B cell (primary cell): ENCODE measurements at regions not wholly inside any gene's neighbourhood (a gene's known extent, or its start where the extent isn't known, plus 50 kb on each side); places are given as distances from the start of the nearest gene placed in this dataset.

Experiments used
- ATAC-seq: fragments of 200-7000 bp; cut with Tn5 transposase; one replicate; pipeline ENCODE4 v1.10.0; 2021; ENCODE audit warnings: low read depth, mild to moderate bottlenecking, moderate number of reproducible peaks, moderate library complexity
- CTCF ChIA-PET: fragments of 350-600 bp; sonication (Branson Sonifier 250); formaldehyde crosslinking; loops from one replicate; lab custom pipeline; 2021; ENCODE audit warnings: antibody characterized with exemption, inconsistent platforms; lab: Charles Lee
- POLR2A ChIA-PET: fragments of 350-600 bp; sonication (Branson Sonifier 250); formaldehyde crosslinking; loops from one replicate; lab custom pipeline; 2021; ENCODE audit warnings: antibody characterized with exemption; lab: Charles Lee
- DNase-seq: peaks from one replicate; pipeline ENCODE4 v3.0.0; 2013
- H2AFZ ChIP-seq: 2 replicates; pipeline ENCODE4 v1.6.1; 2012; ENCODE audit warnings: mild to moderate bottlenecking, low read depth, low read length; ENCODE audit not compliant: insufficient read depth, poor library complexity, severe bottlenecking
- H3K27ac ChIP-seq, 2 donors: 1 replicate in 1 of 2; 2 replicates in 1 of 2; pipeline ENCODE4 v1.5.1; 2012 to 2013; ENCODE audit warnings: low read length in 2 of 2, mild to moderate bottlenecking in 2 of 2, moderate library complexity in 1 of 2
- H3K27me3 ChIP-seq, 4 experiments: fragments of 200-600 bp in 1 of 4; sonication (generic) in 1 of 4; replicated peaks in 1 of 4; 1 replicate in 2 of 4; 2 replicates in 2 of 4; pipeline versions ENCODE4 v1.6.1 to v1.7.0; 2013 to 2016; ENCODE audit warnings: low read length in 3 of 4, mild to moderate bottlenecking in 2 of 4, mixed read lengths in 1 of 4, moderate library complexity in 1 of 4; ENCODE audit not compliant: insufficient read depth in 4 of 4, control insufficient read depth in 3 of 4; ENCODE audit errors: control extremely low read depth in 1 of 4
- H3K36me3 ChIP-seq, 2 experiments: replicated peaks in 1 of 2; 1 replicate in 1 of 2; 2 replicates in 1 of 2; pipeline versions ENCODE4 v1.6.1 to v1.7.1; 2013; ENCODE audit warnings: low read length in 1 of 2; ENCODE audit not compliant: insufficient read depth in 2 of 2, control insufficient read depth in 1 of 2; ENCODE audit errors: control extremely low read depth in 1 of 2, extremely low read depth in 1 of 2
- H3K4me1 ChIP-seq, 2 donors: fragments of 200-600 bp in 1 of 2; sonication (generic) in 1 of 2; 1 replicate in 1 of 2; 2 replicates in 1 of 2; pipeline versions ENCODE4 v1.5.1 to v1.6.1; 2013 to 2017; ENCODE audit warnings: low read length in 2 of 2; ENCODE audit not compliant: control insufficient read depth in 2 of 2, insufficient read depth in 2 of 2
- H3K4me2 ChIP-seq: replicated peaks from 2 replicates; pipeline ENCODE3; 2012; ENCODE audit warnings: mild to moderate bottlenecking, low read depth, low read length; ENCODE audit not compliant: poor library complexity, severe bottlenecking
- H3K4me3 ChIP-seq, 5 experiments: fragments of 200-600 bp in 1 of 5; sonication (generic) in 1 of 5; 1 replicate in 3 of 5; 2 replicates in 2 of 5; pipeline versions ENCODE4 v1.5.1 to v1.7.0; 2011 to 2016; ENCODE audit warnings: low read length in 4 of 5, mild to moderate bottlenecking in 4 of 5, low read depth in 2 of 5, control low read depth in 1 of 5, moderate library complexity in 1 of 5; ENCODE audit not compliant: insufficient read depth in 1 of 5; ENCODE audit errors: control extremely low read depth in 1 of 5, extremely low read depth in 1 of 5
- H3K79me2 ChIP-seq: fragments of 200-600 bp; sonication (generic); one replicate; pipeline ENCODE4 v1.6.0; 2016; ENCODE audit warnings: low read length; ENCODE audit not compliant: control insufficient read depth, insufficient read depth
- H3K9ac ChIP-seq: fragments of 200-600 bp; sonication (generic); 2 replicates; pipeline ENCODE4 v1.6.1; 2017; ENCODE audit warnings: mild to moderate bottlenecking, low read length, moderate library complexity
- H3K9me3 ChIP-seq, 3 donors: one replicate each; pipeline versions ENCODE4 v1.6.1 to v1.7.1; 2013; ENCODE audit warnings: low read length in 2 of 3; ENCODE audit not compliant: control insufficient read depth in 2 of 3, insufficient read depth in 1 of 3; ENCODE audit errors: control extremely low read depth in 1 of 3
- H4K20me1 ChIP-seq: 2 replicates; pipeline ENCODE4 v1.6.0; 2012; ENCODE audit warnings: mild to moderate bottlenecking, low read length; ENCODE audit not compliant: insufficient read depth, control insufficient read depth, poor library complexity, severe bottlenecking
- H3K27ac Mint-ChIP-seq: one replicate; pipeline ENCODE4 v1.8.0; 2021; ENCODE audit warnings: mixed read lengths
- H3K27me3 Mint-ChIP-seq: one replicate; pipeline ENCODE4 v1.8.0; 2021; ENCODE audit warnings: mixed read lengths
- H3K4me1 Mint-ChIP-seq: one replicate; pipeline ENCODE4 v1.8.0; 2021; ENCODE audit warnings: mixed read lengths
- H3K4me3 Mint-ChIP-seq: one replicate; pipeline ENCODE4 v1.8.0; 2021; ENCODE audit warnings: mixed read lengths
- H3K9me3 Mint-ChIP-seq: one replicate; pipeline ENCODE4 v1.8.0; 2022; ENCODE audit warnings: mixed read lengths; ENCODE audit not compliant: insufficient read depth
- CTCF ChIP-seq: fragments of 200-600 bp; IDR thresholded peaks from one replicate; pipeline ENCODE4 v1.8.0; 2022; ENCODE audit warnings: antibody characterized with exemption, mild to moderate bottlenecking
- EZH2 ChIP-seq: IDR thresholded peaks from 2 replicates; pipeline ENCODE4 v1.6.1; 2012; ENCODE audit warnings: borderline replicate concordance, low read depth, mild to moderate bottlenecking, moderate library complexity, low read length; ENCODE audit not compliant: insufficient read depth, poor library complexity, severe bottlenecking
- WGBS: methylation state at CpG from one replicate; pipeline ENCODE4 v1.1.5; 2013; ENCODE audit warnings: missing lambda C conversion rate; ENCODE audit not compliant: insufficient coverage; 5-methylcytosine and 5-hydroxymethylcytosine counted together
- intact Hi-C: fragments of 100-400 bp; cut with micrococcal nuclease; formaldehyde crosslinking; loops from one replicate; pipeline ENCODE4 v1.10.0; 2022

- no peak overlapping the region for H3K9ac ChIP-seq
- H3K27ac ChIP-seq: no peak overlapping the region
- no CpG with 5 or more reads among the region's 1 CpG for WGBS
- ATAC-seq (no peak), DNase-seq (no peak)
- H3K79me2 ChIP-seq: no peaks in the 10 kb centered on the region
- Mint-ChIP-seq H3K27me3 (no peaks in the 10 kb centered on the region), H3K9me3 (peaks cover 3% of the 10 kb centered on the region), H3K4me1 (no peaks in the 10 kb centered on the region), H3K27ac (no peak overlapping the region), H3K4me3 (no peak overlapping the region)
- CTCF ChIA-PET: no interaction called here
- intact Hi-C loops: no loop called here
- H3K27me3 ChIP-seq: no peaks in the 10 kb centered on the region
- peaks cover 0 to 14% (median 0%) of the 10 kb centered on the region in 3 donors for H3K9me3 ChIP-seq
- TF ChIP-seq EZH2 (no peak), CTCF (no peak)
- H3K36me3 ChIP-seq: no peaks in the 10 kb centered on the region
- H3K4me3 ChIP-seq: no peak overlapping the region
- H3K4me2 ChIP-seq: no peak overlapping the region
- H4K20me1 ChIP-seq: no peaks in the 10 kb centered on the region
- H2AFZ ChIP-seq: no peak overlapping the region
- H3K4me1 ChIP-seq: no peaks in the 10 kb centered on the region
- POLR2A ChIA-PET: no interaction called here
Measured at GRCh38 chr14:98252820-98253219, 1019.2 kb downstream of the BCL11B start.

- Mint-ChIP-seq H3K4me1 (no peaks in the 10 kb centered on the region), H3K27ac (no peak overlapping the region), H3K27me3 (no peaks in the 10 kb centered on the region), H3K4me3 (no peak overlapping the region), H3K9me3 (peaks cover 2% of the 10 kb centered on the region)
- no peak overlapping the region for H3K4me3 ChIP-seq
- no peaks in the 10 kb centered on the region for H3K36me3 ChIP-seq
- no peak overlapping the region for H2AFZ ChIP-seq
- no peaks in the 10 kb centered on the region for H4K20me1 ChIP-seq
- H3K27me3 ChIP-seq: no peaks in the 10 kb centered on the region
- H3K27ac ChIP-seq: no peak overlapping the region
- no peaks in the 10 kb centered on the region for H3K4me1 ChIP-seq
- peaks cover 0 to 7% (median 0%) of the 10 kb centered on the region in 3 donors for H3K9me3 ChIP-seq
- WGBS: 88% methylated on average over 3 of the region's 4 CpGs
- H3K9ac ChIP-seq: no peak overlapping the region
- POLR2A ChIA-PET: no interaction called here
- H3K79me2 ChIP-seq: no peaks in the 10 kb centered on the region
- intact Hi-C loops: no loop called here
- no peak for DNase-seq
- TF ChIP-seq EZH2: no peak
- no peak for TF ChIP-seq CTCF
- ATAC-seq: no peak
- CTCF ChIA-PET: no interaction called here
- H3K4me2 ChIP-seq: no peak overlapping the region
Measured at GRCh38 chr14:98259881-98260280, 1012.1 kb downstream of the BCL11B start.
